GM18498 (cell line): ENCODE measurements at regions not wholly inside any gene's neighbourhood (a gene's known extent, or its start where the extent isn't known, plus 50 kb on each side); places are given as distances from the start of the nearest gene placed in this dataset.

Experiments
- ATAC-seq: cut with Tn5 transposase; IDR thresholded peaks from one replicate; pipeline ENCODE4 v1.9.1; 2021; ENCODE audit warnings: mild to moderate bottlenecking, moderate library complexity; ENCODE audit not compliant: unreplicated experiment

GRCh38 chr15:81536356-81536755, 162.3 kb upstream of the TMC3 start:
- ATAC-seq: no peak

GRCh38 chr15:81534124-81534523, 160.1 kb upstream of the TMC3 start:
- no peak for ATAC-seq

- no peak for ATAC-seq
Observed at GRCh38 chr15:81532001-81532400, 158.0 kb upstream of the TMC3 start.

- no peak for ATAC-seq
Observed at GRCh38 chr15:81531109-81531592, 157.1 kb upstream of the TMC3 start.

GRCh38 chr15:81530271-81530691, 156.3 kb upstream of the TMC3 start:
- no peak for ATAC-seq

GRCh38 chr15:81529481-81529880, 155.5 kb upstream of the TMC3 start:
- ATAC-seq: no peak

GRCh38 chr15:81526029-81526428, 152.0 kb upstream of the TMC3 start:
- ATAC-seq: no peak

GRCh38 chr15:81524496-81524895, 150.5 kb upstream of the TMC3 start:
- ATAC-seq: no peak

- ATAC-seq: no peak
Observed at GRCh38 chr15:81523867-81524266, 149.9 kb upstream of the TMC3 start.

- ATAC-seq: no peak
Observed at GRCh38 chr15:81520480-81520879, 146.5 kb upstream of the TMC3 start.

GRCh38 chr15:81516461-81516860, 142.4 kb upstream of the TMC3 start:
- no peak for ATAC-seq

GRCh38 chr15:81516012-81516411, 142.0 kb upstream of the TMC3 start:
- no peak for ATAC-seq

- ATAC-seq: no peak
Observed at GRCh38 chr15:81514725-81515124, 140.7 kb upstream of the TMC3 start.

- no peak for ATAC-seq
Observed at GRCh38 chr15:81511138-81511537, 137.1 kb upstream of the TMC3 start.

- ATAC-seq: no peak
Observed at GRCh38 chr15:81507831-81508230, 133.8 kb upstream of the TMC3 start.

GRCh38 chr15:81506936-81507335, 132.9 kb upstream of the TMC3 start:
- ATAC-seq: no peak

- ATAC-seq: no peak
Observed at GRCh38 chr15:81506071-81506470, 132.1 kb upstream of the TMC3 start.

- no peak for ATAC-seq
Observed at GRCh38 chr15:81504170-81504905, 130.3 kb upstream of the TMC3 start.

- ATAC-seq: no peak
Observed at GRCh38 chr15:81502439-81502838, 128.4 kb upstream of the TMC3 start.

- no peak for ATAC-seq
Observed at GRCh38 chr15:81500081-81500480, 126.1 kb upstream of the TMC3 start.

- no peak for ATAC-seq
Observed at GRCh38 chr15:81498294-81498693, 124.3 kb upstream of the TMC3 start.

GRCh38 chr15:81497238-81497637, 123.2 kb upstream of the TMC3 start:
- no peak for ATAC-seq
